Ascending aorta (tissue), 2 donors: ENCODE measurements at regions not wholly inside any gene's neighbourhood (a gene's known extent, or its start where the extent isn't known, plus 50 kb on each side); places are given as distances from the start of the nearest gene placed in this dataset.

Source experiments
- DNase-seq, 2 donors: peaks; one replicate each; pipeline ENCODE4 v3.0.0-alpha.2; 2019; ENCODE audit warnings: low spot score in 2 of 2
- H3K27ac ChIP-seq, 2 donors: fragments of 200-600 bp; sonication (generic); one replicate each; pipeline ENCODE4 v1.5.1; 2016 to 2017; ENCODE audit warnings: mild to moderate bottlenecking in 1 of 2
- H3K27me3 ChIP-seq: fragments of 200-600 bp; sonication (generic); one replicate; pipeline ENCODE4 v1.5.1; 2017
- H3K36me3 ChIP-seq, 2 donors: fragments of 200-600 bp; sonication (generic); one replicate each; pipeline ENCODE4 v1.5.1; 2016
- H3K4me1 ChIP-seq, 2 donors: fragments of 200-600 bp; sonication (generic); one replicate each; pipeline ENCODE4 v1.5.1; 2016 to 2017; ENCODE audit warnings: mild to moderate bottlenecking in 1 of 2
- H3K4me3 ChIP-seq, 2 donors: fragments of 200-600 bp; sonication (generic); one replicate each; pipeline ENCODE4 v1.5.1; 2016 to 2017; ENCODE audit warnings: mild to moderate bottlenecking in 1 of 2
- H3K9me3 ChIP-seq, 2 donors: fragments of 200-600 bp; sonication (generic); one replicate each; pipeline ENCODE4 v1.5.1; 2016
- intact Hi-C: fragments of 100-400 bp; cut with DNase I; formaldehyde crosslinking; loops from one replicate; pipeline ENCODE4 v1.15.1; 2023
- TF ChIP-seq, protein P1 (sequence below), 3 experiments: fragments of 200-600 bp in 2 of 3; fragments of 450-650 bp in 1 of 3; sonication (generic) in 2 of 3; IDR thresholded peaks; one replicate each; pipeline ENCODE4 v1.5.1; 2016 to 2019; ENCODE audit warnings: antibody characterized with exemption in 3 of 3, mild to moderate bottlenecking in 1 of 3, moderate library complexity in 1 of 3

DNA sequence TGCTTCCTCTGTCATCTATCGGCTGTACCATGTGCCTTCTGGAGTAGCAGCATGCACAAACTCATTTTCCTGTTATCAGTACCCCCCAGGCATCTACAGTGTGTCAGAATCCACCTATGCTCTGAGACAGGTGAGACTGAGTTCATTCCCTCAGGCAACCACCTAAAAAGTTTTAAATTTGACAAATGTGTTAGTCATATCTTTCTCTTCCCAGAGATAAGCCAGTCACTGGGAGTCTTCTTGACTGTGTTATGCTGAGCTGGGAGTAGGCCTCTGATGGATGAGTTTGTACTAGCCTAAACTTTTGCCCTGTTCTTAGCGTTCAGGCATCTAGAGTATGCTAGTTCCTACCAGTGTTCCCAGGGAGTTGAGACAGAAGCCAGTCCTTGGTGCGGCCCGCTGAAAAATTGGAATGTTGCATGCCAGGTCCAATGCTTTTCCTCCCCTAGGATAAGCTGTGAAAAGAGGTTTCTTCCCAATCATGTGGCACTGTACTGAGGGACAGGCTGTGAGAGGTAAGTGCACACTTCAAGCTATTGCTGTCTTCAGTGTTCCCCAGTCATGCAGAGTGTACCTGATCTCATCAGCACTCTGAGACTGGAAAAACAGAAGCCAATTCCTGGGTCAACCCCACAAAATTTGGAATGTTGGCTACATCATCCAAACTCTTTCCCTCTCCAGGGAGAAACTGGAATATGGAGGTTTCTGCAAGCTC, 1202.3 kb downstream of the NCAM2 start:
- Histone ChIP-seq H3K27me3 (no peaks in the 10 kb centered on the region), H3K4me1 (no peaks in the 10 kb centered on the region), H3K36me3 (no peaks in the 10 kb centered on the region), H3K4me3 (no peak overlapping the region), H3K27ac (no peak overlapping the region), H3K9me3 (no peaks in the 10 kb centered on the region)
- TF ChIP-seq, protein P1, sequence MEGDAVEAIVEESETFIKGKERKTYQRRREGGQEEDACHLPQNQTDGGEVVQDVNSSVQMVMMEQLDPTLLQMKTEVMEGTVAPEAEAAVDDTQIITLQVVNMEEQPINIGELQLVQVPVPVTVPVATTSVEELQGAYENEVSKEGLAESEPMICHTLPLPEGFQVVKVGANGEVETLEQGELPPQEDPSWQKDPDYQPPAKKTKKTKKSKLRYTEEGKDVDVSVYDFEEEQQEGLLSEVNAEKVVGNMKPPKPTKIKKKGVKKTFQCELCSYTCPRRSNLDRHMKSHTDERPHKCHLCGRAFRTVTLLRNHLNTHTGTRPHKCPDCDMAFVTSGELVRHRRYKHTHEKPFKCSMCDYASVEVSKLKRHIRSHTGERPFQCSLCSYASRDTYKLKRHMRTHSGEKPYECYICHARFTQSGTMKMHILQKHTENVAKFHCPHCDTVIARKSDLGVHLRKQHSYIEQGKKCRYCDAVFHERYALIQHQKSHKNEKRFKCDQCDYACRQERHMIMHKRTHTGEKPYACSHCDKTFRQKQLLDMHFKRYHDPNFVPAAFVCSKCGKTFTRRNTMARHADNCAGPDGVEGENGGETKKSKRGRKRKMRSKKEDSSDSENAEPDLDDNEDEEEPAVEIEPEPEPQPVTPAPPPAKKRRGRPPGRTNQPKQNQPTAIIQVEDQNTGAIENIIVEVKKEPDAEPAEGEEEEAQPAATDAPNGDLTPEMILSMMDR (IDR thresholded peaks at IDR 0.05), result no peak
- DNase-seq, result no peak
- intact Hi-C loops, result no loop called here

DNA sequence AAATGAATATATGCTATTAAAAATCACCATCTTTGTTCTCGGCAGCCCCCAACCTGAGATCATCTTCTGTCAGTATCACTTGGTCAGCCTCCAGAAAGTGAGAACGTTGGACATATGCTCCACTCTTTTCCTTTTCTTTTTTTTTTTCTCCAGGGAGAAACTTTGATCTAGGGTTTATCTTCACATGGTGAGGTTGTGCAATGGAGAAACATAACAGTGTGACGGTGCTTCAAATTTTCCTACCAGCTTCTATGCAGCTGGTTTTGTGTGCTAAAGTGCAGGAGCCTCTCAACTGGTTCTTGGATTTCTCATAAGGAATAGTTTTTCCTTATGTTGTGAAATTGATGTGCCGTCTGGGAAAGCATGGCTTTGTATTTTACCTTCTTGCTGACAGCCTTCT, 1202.9 kb downstream of the NCAM2 start:
- Histone ChIP-seq H3K4me3 (no peak overlapping the region), H3K4me1 (no peaks in the 10 kb centered on the region), H3K9me3 (no peaks in the 10 kb centered on the region), H3K36me3 (no peaks in the 10 kb centered on the region), H3K27ac (no peak overlapping the region), H3K27me3 (no peaks in the 10 kb centered on the region)
- intact Hi-C loops, result no loop called here
- DNase-seq, result no peak
- TF ChIP-seq, protein P1 (IDR thresholded peaks at IDR 0.05), result no peak

DNA sequence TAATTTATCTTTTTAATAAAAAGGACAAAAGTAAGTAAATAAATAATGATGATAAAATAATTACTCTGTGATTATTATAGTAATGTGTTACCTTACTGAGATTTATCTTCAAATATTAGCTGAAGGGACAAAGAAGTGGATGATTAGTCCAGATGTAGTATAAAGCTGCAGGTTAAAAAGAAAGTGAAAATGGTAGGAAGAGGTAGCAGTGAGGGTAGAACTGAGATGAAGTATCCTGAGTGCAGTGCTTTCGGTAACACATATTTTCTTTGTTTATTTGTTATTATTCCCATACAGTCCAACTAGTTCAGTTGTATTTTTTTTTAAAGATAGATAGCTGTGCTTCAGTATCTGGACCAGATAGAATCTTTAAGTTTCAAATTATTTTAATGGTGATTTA, 1203.5 kb downstream of the NCAM2 start:
- Histone ChIP-seq H3K4me3 (no peak overlapping the region), H3K4me1 (no peaks in the 10 kb centered on the region), H3K27ac (no peak overlapping the region), H3K36me3 (no peaks in the 10 kb centered on the region), H3K27me3 (no peaks in the 10 kb centered on the region), H3K9me3 (no peaks in the 10 kb centered on the region)
- TF ChIP-seq, protein P1 (IDR thresholded peaks at IDR 0.05), result no peak
- no peak for DNase-seq
- intact Hi-C loops, result no loop called here

DNA sequence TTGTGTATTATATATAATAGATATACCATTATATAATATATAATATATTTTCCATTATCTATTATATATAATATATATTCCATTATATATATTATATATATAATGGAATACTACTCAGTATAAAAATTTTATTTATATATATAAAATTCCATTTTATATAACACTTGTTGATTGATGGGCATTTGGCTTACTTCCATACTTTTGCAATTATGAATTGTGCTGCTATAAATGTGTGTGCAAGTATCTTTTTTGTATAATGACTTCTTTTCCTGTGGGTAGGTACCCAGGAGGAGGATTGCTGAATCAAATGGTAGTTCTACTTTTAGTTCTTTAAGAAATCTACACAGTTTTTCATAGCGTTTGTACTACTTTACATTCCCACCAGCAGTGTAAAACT, 1211.1 kb downstream of the NCAM2 start:
- no peaks in the 10 kb centered on the region for H3K27me3 ChIP-seq
- H3K4me1 ChIP-seq, result no peaks in the 10 kb centered on the region
- TF ChIP-seq, protein P1 (IDR thresholded peaks at IDR 0.05), result no peak
- H3K27ac ChIP-seq, result no peak overlapping the region
- no peaks in the 10 kb centered on the region for H3K9me3 ChIP-seq
- no peak for DNase-seq
- no peaks in the 10 kb centered on the region for H3K36me3 ChIP-seq
- intact Hi-C loops, result no loop called here
- H3K4me3 ChIP-seq, result no peak overlapping the region

DNA sequence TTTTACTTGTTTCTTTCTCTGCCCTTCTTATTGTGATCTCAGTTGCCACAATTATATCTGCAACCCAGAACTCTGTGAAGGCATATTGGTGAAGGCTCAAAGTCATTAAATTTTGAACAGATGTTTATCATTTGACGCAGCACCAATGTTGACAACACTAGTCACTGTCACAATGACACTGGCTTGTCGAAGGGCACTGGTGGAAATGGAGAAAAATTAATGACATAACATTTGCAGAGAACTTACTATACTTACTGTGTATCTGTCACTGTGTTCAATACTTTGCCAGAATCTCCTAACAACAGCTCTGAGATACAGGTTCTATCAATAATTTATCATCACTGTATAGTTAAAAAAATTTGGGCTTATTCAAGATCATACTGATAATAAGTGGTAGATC, 1213.7 kb downstream of the NCAM2 start:
- H3K9me3 ChIP-seq, result no peaks in the 10 kb centered on the region
- no peaks in the 10 kb centered on the region for H3K36me3 ChIP-seq
- DNase-seq, result no peak
- no peaks in the 10 kb centered on the region for H3K4me1 ChIP-seq
- no peaks in the 10 kb centered on the region for H3K27me3 ChIP-seq
- TF ChIP-seq, protein P1 (IDR thresholded peaks at IDR 0.05), result no peak
- no peak overlapping the region for H3K27ac ChIP-seq
- intact Hi-C loops, result no loop called here
- no peak overlapping the region for H3K4me3 ChIP-seq

DNA sequence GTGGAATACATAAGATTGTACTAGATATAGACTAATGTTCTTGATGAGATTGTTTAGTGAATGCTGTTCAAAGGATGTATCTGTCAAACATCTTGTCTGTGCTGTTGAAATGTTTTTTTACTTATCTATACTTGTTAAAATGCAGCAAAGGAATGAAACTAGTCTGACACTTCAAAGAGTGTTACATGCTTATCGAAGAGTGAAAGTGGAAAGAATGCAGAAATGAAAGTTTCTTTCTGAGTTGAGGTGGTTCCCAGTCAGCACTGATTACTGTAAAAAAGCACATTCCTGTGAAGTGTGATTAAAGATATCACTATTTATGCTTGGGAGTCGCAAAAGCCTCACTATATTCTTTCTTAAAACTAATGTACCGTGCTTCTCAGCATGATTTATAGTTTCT, 1225.2 kb downstream of the NCAM2 start:
- no peaks in the 10 kb centered on the region for H3K36me3 ChIP-seq
- no peaks in the 10 kb centered on the region for H3K4me1 ChIP-seq
- no peak overlapping the region for H3K4me3 ChIP-seq
- no peaks in the 10 kb centered on the region for H3K9me3 ChIP-seq
- TF ChIP-seq, protein P1 (IDR thresholded peaks at IDR 0.05), result no peak
- no peak for DNase-seq
- no peak overlapping the region for H3K27ac ChIP-seq
- H3K27me3 ChIP-seq, result no peaks in the 10 kb centered on the region
- intact Hi-C loops, result no loop called here
